Left lung (tissue), 4 donors: ENCODE measurements at regions not wholly inside any gene's neighbourhood (a gene's known extent, or its start where the extent isn't known, plus 50 kb on each side); places are given as distances from the start of the nearest gene placed in this dataset.

ENCODE experiments used
- ATAC-seq: fragments of 200-7000 bp; cut with Tn5 transposase; one replicate; pipeline ENCODE4 v1.9.1; 2020; ENCODE audit warnings: moderate library complexity
- DNase-seq, 4 donors: peaks; one replicate each; pipeline ENCODE4 v3.0.0-alpha.2; 2013 to 2020
- H3K27ac ChIP-seq, 2 donors: fragments of 200-600 bp; sonication (generic) in 1 of 2; one replicate each; pipeline versions ENCODE4 v1.5.0 to v1.8.0; 2020 to 2021
- H3K27me3 ChIP-seq, 2 donors: fragments of 200-600 bp; sonication (generic) in 1 of 2; one replicate each; pipeline versions ENCODE4 v1.5.0 to v1.8.0; 2020 to 2021
- H3K36me3 ChIP-seq, 2 donors: fragments of 200-600 bp; sonication (generic) in 1 of 2; one replicate each; pipeline versions ENCODE4 v1.5.0 to v1.8.0; 2020 to 2021
- H3K4me1 ChIP-seq, 2 donors: fragments of 200-600 bp; one replicate each; pipeline ENCODE4 v1.8.0; 2021
- H3K4me3 ChIP-seq, 2 donors: fragments of 200-600 bp; sonication (generic) in 1 of 2; one replicate each; pipeline versions ENCODE4 v1.5.0 to v1.8.0; 2020 to 2021; ENCODE audit warnings: mild to moderate bottlenecking in 1 of 2
- H3K9me3 ChIP-seq, 2 donors: fragments of 200-600 bp; sonication (generic) in 1 of 2; one replicate each; pipeline versions ENCODE4 v1.5.0 to v1.8.0; 2020 to 2021
- intact Hi-C, 2 donors: fragments of 100-400 bp; cut with DNase I; formaldehyde crosslinking; loops; one replicate each; pipeline versions ENCODE4 v1.11.2 to v1.14.2; 2022
- TF ChIP-seq, protein P1 (sequence below), 2 donors: fragments of 200-600 bp; sonication (generic) in 1 of 2; IDR thresholded peaks; one replicate each; pipeline versions ENCODE4 v1.5.0 to v1.8.0; 2021; ENCODE audit warnings: antibody characterized with exemption in 2 of 2
- donor health status: DM: no; HTN: yes; CAD: no.
- donor health status: DM: no; HTN: no; CAD: no.

DNA sequence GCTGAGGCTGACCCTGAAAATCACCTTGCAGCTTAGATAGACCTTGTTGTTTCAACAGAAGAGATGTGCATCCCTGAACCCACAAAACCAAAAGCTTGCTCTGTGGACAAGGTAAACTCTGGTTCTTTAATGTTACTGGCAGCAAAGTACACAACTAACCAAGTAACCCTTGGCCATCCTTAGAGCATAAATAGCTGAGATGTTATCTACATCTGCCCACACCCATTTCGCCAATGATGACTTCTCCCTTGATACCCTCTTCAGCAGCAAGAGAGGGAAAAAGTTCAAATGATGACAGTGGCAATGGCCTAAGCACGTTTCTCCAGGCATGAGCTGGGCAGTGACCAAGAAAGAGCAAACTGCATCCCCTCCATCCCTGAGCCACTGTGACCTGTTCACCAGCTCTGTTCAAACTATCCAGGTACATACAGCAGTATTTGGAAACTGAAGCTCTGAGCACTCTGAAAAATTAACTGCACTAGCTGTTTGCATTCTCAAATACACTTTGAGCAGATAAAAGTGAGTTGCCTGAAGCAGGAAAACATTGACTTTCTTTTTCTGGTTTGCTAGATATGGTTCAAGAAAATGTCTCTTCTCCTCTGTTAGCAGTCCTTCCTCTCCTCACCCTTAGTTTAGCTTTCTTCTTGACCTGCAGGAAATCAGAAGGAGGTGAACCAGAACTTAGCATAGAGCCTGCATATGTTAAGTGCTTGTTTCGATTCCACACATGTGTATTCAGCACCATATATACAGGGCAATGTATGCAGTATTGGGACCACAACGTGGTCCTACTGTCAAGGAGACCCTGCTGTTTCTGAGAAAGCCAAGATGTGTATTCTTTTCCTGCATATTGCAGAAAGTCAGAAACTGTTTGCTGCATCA, 231.7 kb downstream of the FOXO1 start:
- H3K9me3 ChIP-seq: no peaks in the 10 kb centered on the region
- intact Hi-C loops: no loop called here
- H3K27ac ChIP-seq: no peak overlapping the region
- ATAC-seq: no peak
- H3K36me3 ChIP-seq: no peaks in the 10 kb centered on the region
- H3K27me3 ChIP-seq: no peaks in the 10 kb centered on the region
- no peak for DNase-seq
- H3K4me3 ChIP-seq: no peak overlapping the region
- TF ChIP-seq, protein P1, sequence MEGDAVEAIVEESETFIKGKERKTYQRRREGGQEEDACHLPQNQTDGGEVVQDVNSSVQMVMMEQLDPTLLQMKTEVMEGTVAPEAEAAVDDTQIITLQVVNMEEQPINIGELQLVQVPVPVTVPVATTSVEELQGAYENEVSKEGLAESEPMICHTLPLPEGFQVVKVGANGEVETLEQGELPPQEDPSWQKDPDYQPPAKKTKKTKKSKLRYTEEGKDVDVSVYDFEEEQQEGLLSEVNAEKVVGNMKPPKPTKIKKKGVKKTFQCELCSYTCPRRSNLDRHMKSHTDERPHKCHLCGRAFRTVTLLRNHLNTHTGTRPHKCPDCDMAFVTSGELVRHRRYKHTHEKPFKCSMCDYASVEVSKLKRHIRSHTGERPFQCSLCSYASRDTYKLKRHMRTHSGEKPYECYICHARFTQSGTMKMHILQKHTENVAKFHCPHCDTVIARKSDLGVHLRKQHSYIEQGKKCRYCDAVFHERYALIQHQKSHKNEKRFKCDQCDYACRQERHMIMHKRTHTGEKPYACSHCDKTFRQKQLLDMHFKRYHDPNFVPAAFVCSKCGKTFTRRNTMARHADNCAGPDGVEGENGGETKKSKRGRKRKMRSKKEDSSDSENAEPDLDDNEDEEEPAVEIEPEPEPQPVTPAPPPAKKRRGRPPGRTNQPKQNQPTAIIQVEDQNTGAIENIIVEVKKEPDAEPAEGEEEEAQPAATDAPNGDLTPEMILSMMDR (IDR thresholded peaks at IDR 0.05): no peak
- H3K4me1 ChIP-seq: peaks cover 3 to 18% of the 10 kb centered on the region in 2 donors

DNA sequence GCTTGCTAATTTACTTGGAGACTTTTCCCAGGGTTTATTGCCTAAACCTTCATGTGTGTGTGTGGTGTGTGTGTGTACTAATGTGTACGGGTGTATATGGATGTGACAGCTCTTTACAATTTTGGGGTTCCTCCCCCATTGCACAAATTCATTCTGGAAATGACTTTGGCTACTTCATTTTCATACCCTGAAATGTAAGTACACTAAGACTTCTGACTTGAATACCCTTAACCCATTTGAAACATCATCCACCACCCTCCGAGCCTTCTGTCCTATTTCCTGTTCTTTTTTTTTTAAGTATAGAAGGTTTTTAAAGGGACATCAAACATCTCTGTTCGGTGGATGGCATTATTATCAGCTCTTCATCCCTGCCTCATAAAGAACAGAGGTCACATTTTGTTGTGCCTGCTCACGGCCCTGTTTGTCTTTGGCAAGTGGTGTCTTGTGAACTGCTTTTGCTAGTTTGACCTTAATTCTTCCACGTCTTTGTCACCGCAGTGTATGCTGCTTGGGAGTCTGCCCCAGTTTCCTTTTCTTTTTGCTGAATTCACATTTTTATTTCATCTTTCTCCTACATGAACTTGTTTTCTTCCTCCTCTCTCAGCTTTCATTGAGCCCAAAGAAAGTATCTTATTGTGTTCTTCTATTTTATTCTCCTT, 228.3 kb downstream of the FOXO1 start:
- DNase-seq (no peak), ATAC-seq (peak; percentile 35)
- Histone ChIP-seq H3K9me3 (no peaks in the 10 kb centered on the region), H3K4me3 (no peak overlapping the region), H3K27me3 (no peaks in the 10 kb centered on the region), H3K36me3 (no peaks in the 10 kb centered on the region), H3K27ac (peak overlapping the region; percentile 53 to 79), H3K4me1 (peaks cover 9 to 31% of the 10 kb centered on the region in 2 donors)
- TF ChIP-seq, protein P1 (IDR thresholded peaks at IDR 0.05): no peak
- intact Hi-C loops: no loop called here

DNA sequence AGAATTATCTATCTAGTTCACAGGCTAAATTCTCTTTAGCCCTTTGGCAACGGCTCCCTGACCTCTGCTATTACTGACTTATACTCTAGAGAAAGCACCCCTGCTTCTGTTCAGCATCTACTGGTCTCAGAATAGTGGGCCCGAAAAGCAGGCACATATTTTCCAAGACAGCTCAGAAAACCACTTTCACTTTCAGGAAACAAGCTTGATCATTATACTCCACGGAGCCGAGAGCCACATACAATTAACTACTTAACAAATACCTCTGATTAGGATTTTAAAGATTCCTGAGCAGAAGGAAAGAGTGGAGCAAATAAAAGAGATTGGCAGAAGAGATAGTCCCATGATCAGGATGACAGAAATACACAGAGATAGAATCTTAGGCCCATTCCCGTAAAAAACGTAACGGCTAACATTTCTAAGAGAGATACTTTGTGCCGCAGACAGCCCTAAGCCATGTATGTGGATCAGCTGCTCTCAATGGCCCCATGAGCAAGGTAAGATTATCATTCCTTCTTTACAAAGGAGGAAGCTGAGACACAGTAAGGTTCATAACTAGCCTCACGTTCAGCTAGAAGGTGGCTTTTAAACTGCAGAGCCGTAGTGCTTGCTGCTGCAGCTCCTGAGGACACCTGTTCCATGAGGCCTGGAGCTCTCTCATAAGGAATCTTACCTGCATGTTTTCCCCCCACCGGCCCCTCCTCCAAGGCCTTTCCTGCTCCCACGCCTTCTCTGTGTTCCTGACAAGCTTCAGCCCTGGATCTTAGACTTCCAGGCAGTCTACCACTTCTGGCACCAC, 227.2 kb downstream of the FOXO1 start:
- H3K36me3 ChIP-seq: no peaks in the 10 kb centered on the region
- TF ChIP-seq, protein P1 (IDR thresholded peaks at IDR 0.05): no peak
- DNase-seq (peak in 1 of 4 donors; percentile 20), ATAC-seq (peak; percentile 47)
- intact Hi-C loops: no loop called here
- H3K4me1 ChIP-seq: peaks cover 9 to 31% of the 10 kb centered on the region in 2 donors
- no peaks in the 10 kb centered on the region for H3K9me3 ChIP-seq
- H3K4me3 ChIP-seq: no peak overlapping the region
- H3K27ac ChIP-seq: peak overlapping the region; percentile 53 to 79
- H3K27me3 ChIP-seq: no peaks in the 10 kb centered on the region

DNA sequence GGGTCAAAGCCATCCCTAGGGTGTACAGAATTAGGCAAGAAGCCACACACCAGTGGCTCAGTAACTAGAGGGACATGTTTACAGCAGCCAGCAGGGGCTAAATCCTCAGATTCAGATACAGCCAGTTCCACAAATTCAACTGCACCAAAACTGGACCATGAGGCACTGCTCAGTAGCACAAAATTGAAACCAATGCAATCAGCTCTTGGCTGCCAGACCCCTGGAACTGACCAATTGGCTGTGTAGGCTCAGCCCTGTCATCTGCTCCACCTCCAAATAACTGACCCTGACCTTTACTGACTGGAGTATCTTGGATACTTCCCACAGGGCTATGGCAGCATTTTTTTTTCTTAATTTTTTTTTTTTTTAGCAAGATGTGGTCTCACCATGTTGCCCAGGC, 226.5 kb downstream of the FOXO1 start:
- peak overlapping the region; percentile 53 to 79 for H3K27ac ChIP-seq
- DNase-seq (no peak), ATAC-seq (peak; percentile 20)
- H3K36me3 ChIP-seq: no peaks in the 10 kb centered on the region
- intact Hi-C loops: no loop called here
- no peak overlapping the region for H3K4me3 ChIP-seq
- H3K9me3 ChIP-seq: no peaks in the 10 kb centered on the region
- TF ChIP-seq, protein P1 (IDR thresholded peaks at IDR 0.05): no peak
- H3K4me1 ChIP-seq: peaks cover 9 to 31% of the 10 kb centered on the region in 2 donors
- no peaks in the 10 kb centered on the region for H3K27me3 ChIP-seq
